Activated naive CD4-positive, alpha-beta T cell treated with anti-CD3 and anti-CD28 coated beads, Interleukin-2, amount 10 ng/mL, durations not matched to agents 7 days and 5 days (primary cell): ENCODE measurements at regions not wholly inside any gene's neighbourhood (a gene's known extent, or its start where the extent isn't known, plus 50 kb on each side); places are given as distances from the start of the nearest gene placed in this dataset.

Source experiments
- CTCF ChIA-PET: fragments of 350-600 bp; sonication (Branson Sonifier 250); formaldehyde crosslinking; loops from one replicate; lab custom pipeline; 2021; ENCODE audit warnings: antibody characterized with exemption; lab: Charles Lee
- DNase-seq: peaks from one replicate; pipeline ENCODE4 v3.0.0-alpha.2; 2020
- H3K27ac Mint-ChIP-seq: one replicate; pipeline ENCODE4 v1.8.0; 2021; ENCODE audit warnings: mild to moderate bottlenecking, moderate library complexity, mixed read lengths
- H3K27me3 Mint-ChIP-seq: one replicate; pipeline ENCODE4 v1.8.0; 2021; ENCODE audit warnings: mild to moderate bottlenecking, mixed read lengths
- H3K36me3 Mint-ChIP-seq: one replicate; pipeline ENCODE4 v1.8.0; 2021; ENCODE audit warnings: mixed read lengths
- H3K4me1 Mint-ChIP-seq: one replicate; pipeline ENCODE4 v1.8.0; 2021; ENCODE audit warnings: mixed read lengths
- H3K4me3 Mint-ChIP-seq: one replicate; pipeline ENCODE4 v1.8.0; 2021; ENCODE audit warnings: mild to moderate bottlenecking, moderate library complexity, mixed read lengths
- H3K9me3 Mint-ChIP-seq: one replicate; pipeline ENCODE4 v1.8.0; 2021; ENCODE audit warnings: mixed read lengths

GRCh38 chr15:97759363-97759762, 201.1 kb upstream of the ARRDC4 start:
- DNase-seq: no peak
- H3K36me3 Mint-ChIP-seq: no peaks in the 10 kb centered on the region
- no peaks in the 10 kb centered on the region for H3K9me3 Mint-ChIP-seq
- no peak overlapping the region for H3K27ac Mint-ChIP-seq
- no peaks in the 10 kb centered on the region for H3K4me1 Mint-ChIP-seq
- H3K27me3 Mint-ChIP-seq: no peaks in the 10 kb centered on the region
- CTCF ChIA-PET: no interaction called here
- H3K4me3 Mint-ChIP-seq: no peak overlapping the region

GRCh38 chr15:97761110-97761509, 199.4 kb upstream of the ARRDC4 start:
- H3K4me1 Mint-ChIP-seq: no peaks in the 10 kb centered on the region
- no peak overlapping the region for H3K27ac Mint-ChIP-seq
- H3K27me3 Mint-ChIP-seq: no peaks in the 10 kb centered on the region
- no peak for DNase-seq
- no peaks in the 10 kb centered on the region for H3K36me3 Mint-ChIP-seq
- H3K9me3 Mint-ChIP-seq: no peaks in the 10 kb centered on the region
- no peak overlapping the region for H3K4me3 Mint-ChIP-seq
- CTCF ChIA-PET: interaction anchor here (0.9 to 1.4 kb wide), 2 partner anchors 9 to 13 kb away, joined by 3 read pairs; no protein-coding TSS in a partner anchor

GRCh38 chr15:97783240-97783639, 177.3 kb upstream of the ARRDC4 start:
- CTCF ChIA-PET: interaction anchor here (0.9 kb wide), 1 partner anchor 12 kb away, joined by 3 read pairs; no protein-coding TSS in a partner anchor
- Mint-ChIP-seq H3K4me3 (no peak overlapping the region), H3K27ac (no peak overlapping the region), H3K4me1 (no peaks in the 10 kb centered on the region), H3K36me3 (no peaks in the 10 kb centered on the region), H3K27me3 (no peaks in the 10 kb centered on the region), H3K9me3 (no peaks in the 10 kb centered on the region)
- no peak for DNase-seq

DNA sequence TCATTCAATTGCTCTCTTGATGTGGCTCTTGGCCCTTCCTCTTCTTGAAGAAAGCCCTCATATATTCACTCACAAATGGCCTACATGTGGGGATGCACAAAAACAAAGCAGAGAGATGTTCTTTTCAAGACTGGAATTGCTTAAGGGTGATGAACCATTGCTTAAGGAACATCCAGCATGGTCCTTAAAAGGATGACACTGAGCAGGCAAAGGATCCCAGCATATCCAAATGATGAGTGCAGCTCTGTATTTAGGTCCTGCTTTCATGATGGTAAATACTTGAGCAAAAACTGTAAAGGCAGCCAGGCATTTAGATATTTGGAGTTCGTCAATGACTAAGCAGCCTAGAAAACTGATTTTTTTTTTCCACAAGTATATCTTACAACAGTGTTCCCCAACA, 173.8 kb upstream of the ARRDC4 start:
- Mint-ChIP-seq H3K27me3 (no peaks in the 10 kb centered on the region), H3K27ac (no peak overlapping the region), H3K4me3 (no peak overlapping the region), H3K36me3 (no peaks in the 10 kb centered on the region), H3K9me3 (no peaks in the 10 kb centered on the region), H3K4me1 (no peaks in the 10 kb centered on the region)
- DNase-seq: no peak
- CTCF ChIA-PET: no interaction called here

DNA sequence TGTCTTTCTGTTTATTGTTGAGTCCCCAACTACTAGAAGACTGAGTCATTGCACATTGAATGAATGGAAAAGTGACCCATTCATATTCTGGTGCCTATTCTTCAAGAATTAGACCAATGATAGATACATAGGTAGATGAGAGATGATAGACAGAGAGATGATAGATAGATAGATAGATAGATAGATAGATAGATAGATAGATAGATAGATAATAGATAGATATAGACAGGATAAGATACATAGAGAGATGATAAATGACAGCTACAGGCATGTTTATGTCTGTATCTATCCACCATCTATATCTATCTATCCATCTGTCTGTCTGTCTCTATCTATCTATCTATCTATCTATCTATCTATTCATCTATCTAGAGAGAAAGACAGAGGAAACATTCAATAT, 170.3 kb upstream of the ARRDC4 start:
- Mint-ChIP-seq H3K4me3 (no peak overlapping the region), H3K27me3 (no peaks in the 10 kb centered on the region), H3K4me1 (no peaks in the 10 kb centered on the region), H3K27ac (no peak overlapping the region), H3K36me3 (no peaks in the 10 kb centered on the region), H3K9me3 (no peaks in the 10 kb centered on the region)
- CTCF ChIA-PET: no interaction called here
- DNase-seq: no peak

DNA sequence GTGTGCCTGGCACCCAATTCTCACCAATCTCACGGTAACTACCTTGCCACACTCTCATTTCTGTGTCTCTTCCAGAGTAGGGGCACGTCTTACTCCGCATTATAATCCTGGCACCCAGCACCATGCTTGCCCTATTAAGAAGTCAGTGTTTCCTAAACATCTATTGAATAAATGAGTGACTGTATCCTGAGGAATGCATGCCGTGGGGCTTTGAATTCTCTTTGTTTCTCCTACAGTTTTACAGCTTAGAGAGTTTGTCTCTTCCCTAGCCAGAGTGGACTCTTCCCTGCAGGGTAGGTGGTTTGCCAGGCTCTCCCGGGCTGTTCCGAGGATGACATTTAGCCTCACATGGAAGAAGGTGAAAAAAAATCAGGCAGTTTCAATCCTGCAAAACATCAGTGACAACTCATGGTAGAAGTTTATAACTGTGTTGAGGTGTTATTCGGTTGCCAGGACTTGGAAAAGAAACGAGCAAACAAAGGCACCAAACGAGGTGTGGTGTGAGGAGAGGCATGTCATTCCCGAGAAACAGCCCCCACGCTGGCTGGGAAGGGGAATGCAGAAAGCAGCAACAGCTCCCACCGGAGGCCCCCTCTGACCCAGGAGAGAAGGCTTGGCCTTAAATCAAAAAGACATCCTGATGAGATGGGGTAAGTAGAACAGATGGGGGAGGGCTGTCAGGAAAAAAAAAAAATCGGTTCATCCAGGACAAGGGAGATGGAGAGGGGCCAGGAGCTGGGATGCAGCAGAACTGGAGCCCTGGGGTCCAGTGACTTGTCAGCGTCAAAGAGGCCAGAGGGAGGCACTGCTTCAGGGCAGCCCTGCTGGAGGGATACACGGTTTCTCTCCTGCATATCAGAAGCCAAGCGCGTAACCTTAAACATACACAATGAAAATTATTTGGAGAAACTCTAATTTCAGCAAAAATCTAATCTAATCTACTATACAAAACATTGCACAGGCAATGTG, 168.4 kb upstream of the ARRDC4 start:
- CTCF ChIA-PET: no interaction called here
- DNase-seq: no peak
- Mint-ChIP-seq H3K4me3 (no peak overlapping the region), H3K27me3 (no peaks in the 10 kb centered on the region), H3K4me1 (no peaks in the 10 kb centered on the region), H3K9me3 (no peaks in the 10 kb centered on the region), H3K36me3 (no peaks in the 10 kb centered on the region), H3K27ac (no peak overlapping the region)

GRCh38 chr15:97804950-97805349, 155.6 kb upstream of the ARRDC4 start:
- Mint-ChIP-seq H3K27me3 (no peaks in the 10 kb centered on the region), H3K4me3 (no peak overlapping the region), H3K27ac (no peak overlapping the region), H3K9me3 (no peaks in the 10 kb centered on the region), H3K36me3 (no peaks in the 10 kb centered on the region), H3K4me1 (no peaks in the 10 kb centered on the region)
- DNase-seq: no peak
- CTCF ChIA-PET: no interaction called here

DNA sequence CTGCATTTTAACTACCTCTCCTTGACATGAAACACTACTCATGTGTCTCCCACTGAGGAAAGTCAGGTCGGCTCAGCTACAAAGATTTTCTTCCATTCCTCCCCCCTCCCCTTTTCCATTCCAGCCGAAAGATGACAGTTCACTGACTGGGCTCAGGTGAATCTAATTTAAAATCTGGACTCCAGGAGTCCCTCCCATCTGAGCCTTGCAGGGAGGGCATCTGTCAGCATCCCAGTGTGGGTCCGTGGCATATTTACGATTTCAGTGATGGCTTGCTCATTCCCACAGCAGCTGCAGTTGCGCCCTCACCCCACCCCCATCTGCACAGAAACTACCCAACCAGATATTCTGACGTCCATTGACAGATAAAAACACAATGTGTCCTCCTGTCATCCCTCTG, 153.7 kb upstream of the ARRDC4 start:
- H3K4me3 Mint-ChIP-seq: no peak overlapping the region
- H3K27me3 Mint-ChIP-seq: no peaks in the 10 kb centered on the region
- H3K4me1 Mint-ChIP-seq: no peaks in the 10 kb centered on the region
- DNase-seq: no peak
- no peaks in the 10 kb centered on the region for H3K36me3 Mint-ChIP-seq
- H3K27ac Mint-ChIP-seq: no peak overlapping the region
- CTCF ChIA-PET: no interaction called here
- peaks cover 3% of the 10 kb centered on the region for H3K9me3 Mint-ChIP-seq

DNA sequence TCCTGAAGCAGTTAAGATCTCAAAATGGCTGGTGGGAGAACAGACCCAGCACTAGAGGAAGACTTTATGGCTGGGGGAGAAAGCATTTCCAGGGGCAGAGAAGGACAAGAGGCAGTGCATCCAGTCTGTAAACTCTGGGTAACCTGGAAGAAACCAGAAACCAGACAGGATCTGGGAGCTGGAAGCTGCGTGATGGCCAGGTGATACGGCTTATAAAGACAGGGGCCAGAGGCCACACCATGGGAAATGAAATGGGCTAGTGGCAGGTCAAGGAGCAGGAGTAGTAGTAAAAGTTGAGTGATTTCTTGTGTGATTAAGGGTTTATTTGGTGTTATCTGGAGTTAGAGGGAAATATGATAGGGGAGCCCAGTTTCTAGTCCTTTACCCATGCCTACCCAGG, 144.7 kb upstream of the ARRDC4 start:
- Mint-ChIP-seq H3K4me3 (no peak overlapping the region), H3K4me1 (peaks cover 13% of the 10 kb centered on the region), H3K27ac (no peak overlapping the region), H3K36me3 (no peaks in the 10 kb centered on the region), H3K9me3 (peaks cover 3% of the 10 kb centered on the region), H3K27me3 (no peaks in the 10 kb centered on the region)
- CTCF ChIA-PET: no interaction called here
- DNase-seq: no peak

GRCh38 chr15:97817276-97817890, 143.1 kb upstream of the ARRDC4 start:
- no peaks in the 10 kb centered on the region for H3K9me3 Mint-ChIP-seq
- CTCF ChIA-PET: interaction anchor here (0.7 kb wide), 1 partner anchor 179 kb away, joined by 3 read pairs; no protein-coding TSS in a partner anchor
- H3K4me1 Mint-ChIP-seq: peaks cover 13% of the 10 kb centered on the region
- no peak for DNase-seq
- H3K4me3 Mint-ChIP-seq: no peak overlapping the region
- H3K27ac Mint-ChIP-seq: no peak overlapping the region
- H3K36me3 Mint-ChIP-seq: no peaks in the 10 kb centered on the region
- no peaks in the 10 kb centered on the region for H3K27me3 Mint-ChIP-seq

DNA sequence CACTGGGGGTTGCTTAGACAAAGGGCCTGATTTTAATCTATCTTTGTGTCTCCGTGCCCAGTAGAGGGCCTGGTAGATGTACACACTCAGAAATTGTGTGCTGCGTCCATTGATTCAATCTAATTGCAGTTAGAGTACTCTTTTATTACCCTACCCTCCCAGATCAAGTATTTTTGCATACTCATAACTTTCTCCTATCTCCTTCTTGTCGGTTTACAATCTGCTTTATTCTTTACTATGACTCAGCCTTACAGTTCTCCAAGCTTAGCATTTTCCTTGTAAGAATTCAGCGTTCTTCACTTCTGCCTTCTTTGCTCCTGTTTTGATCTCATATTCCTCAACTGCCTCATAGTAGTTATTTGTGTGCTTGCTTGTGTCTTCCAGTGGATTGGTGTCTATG, 124.5 kb upstream of the ARRDC4 start:
- Mint-ChIP-seq H3K4me1 (no peaks in the 10 kb centered on the region), H3K27me3 (no peaks in the 10 kb centered on the region), H3K36me3 (no peaks in the 10 kb centered on the region), H3K9me3 (peaks cover 2% of the 10 kb centered on the region), H3K4me3 (no peak overlapping the region), H3K27ac (no peak overlapping the region)
- no peak for DNase-seq
- CTCF ChIA-PET: no interaction called here

- DNase-seq: no peak
- Mint-ChIP-seq H3K27ac (no peak overlapping the region), H3K4me3 (no peak overlapping the region), H3K9me3 (peaks cover 2% of the 10 kb centered on the region), H3K4me1 (no peaks in the 10 kb centered on the region), H3K27me3 (no peaks in the 10 kb centered on the region), H3K36me3 (no peaks in the 10 kb centered on the region)
- CTCF ChIA-PET: no interaction called here
These were observed 122.6 kb upstream of the ARRDC4 start for GRCh38 chr15:97837896-97838295.

GRCh38 chr15:97838606-97839210, 121.8 kb upstream of the ARRDC4 start:
- Mint-ChIP-seq H3K36me3 (no peaks in the 10 kb centered on the region), H3K4me1 (no peaks in the 10 kb centered on the region)
- CTCF ChIA-PET: no interaction called here

GRCh38 chr15:97840501-97840900, 120.0 kb upstream of the ARRDC4 start:
- Mint-ChIP-seq H3K36me3 (no peaks in the 10 kb centered on the region), H3K4me1 (no peaks in the 10 kb centered on the region), H3K4me3 (no peak overlapping the region), H3K9me3 (no peaks in the 10 kb centered on the region), H3K27me3 (no peaks in the 10 kb centered on the region), H3K27ac (no peak overlapping the region)
- no peak for DNase-seq
- CTCF ChIA-PET: no interaction called here

More at GRCh38 chr15:97838606-97839210, 121.8 kb upstream of the ARRDC4 start:
- no peaks in the 10 kb centered on the region for H3K27me3 Mint-ChIP-seq
- H3K27ac Mint-ChIP-seq: no peak overlapping the region
- H3K4me3 Mint-ChIP-seq: no peak overlapping the region
- no peak for DNase-seq
- peaks cover 2% of the 10 kb centered on the region for H3K9me3 Mint-ChIP-seq
